ENCODE measurements at regions not wholly inside any gene's neighbourhood (a gene's known extent, or its start where the extent isn't known, plus 50 kb on each side); places are given as distances from the start of the nearest gene placed in this dataset.

- H3K4me3 ChIP-seq (ENCODE audit: severe bottlenecking) = no peak overlapping the region
- TF ChIP-seq CTCF (IDR thresholded peaks at IDR 0.05; ENCODE audit: poor library complexity, severe bottlenecking) = no peak
- H3K9me3 ChIP-seq (ENCODE audit: severe bottlenecking) = peaks cover under 1% of the 10 kb centered on the region
- no peak for DNase-seq (ENCODE audit: low spot score)
- no peak for ATAC-seq (ENCODE audit: low read depth)
- no peaks in the 10 kb centered on the region for H3K4me1 ChIP-seq (ENCODE audit: insufficient read depth, poor library complexity, severe bottlenecking)
- no peak overlapping the region for H3K27ac ChIP-seq (ENCODE audit: poor library complexity, severe bottlenecking)
- no peaks in the 10 kb centered on the region for H3K27me3 ChIP-seq (ENCODE audit: insufficient read depth, poor library complexity, severe bottlenecking)
- H3K36me3 ChIP-seq (ENCODE audit: low read depth) = no peaks in the 10 kb centered on the region
Measured at GRCh38 chr15:98063315-98063714, 102.8 kb downstream of the ARRDC4 start.

GRCh38 chr15:98063871-98064270, 103.4 kb downstream of the ARRDC4 start:
- DNase-seq (ENCODE audit: low spot score) = no peak
- no peak for TF ChIP-seq CTCF (IDR thresholded peaks at IDR 0.05; ENCODE audit: poor library complexity, severe bottlenecking)
- H3K4me1 ChIP-seq (ENCODE audit: insufficient read depth, poor library complexity, severe bottlenecking) = no peaks in the 10 kb centered on the region
- H3K4me3 ChIP-seq (ENCODE audit: severe bottlenecking) = no peak overlapping the region
- no peak for ATAC-seq (ENCODE audit: low read depth)
- no peaks in the 10 kb centered on the region for H3K36me3 ChIP-seq (ENCODE audit: low read depth)
- no peaks in the 10 kb centered on the region for H3K27me3 ChIP-seq (ENCODE audit: insufficient read depth, poor library complexity, severe bottlenecking)
- no peaks in the 10 kb centered on the region for H3K9me3 ChIP-seq (ENCODE audit: severe bottlenecking)
- no peak overlapping the region for H3K27ac ChIP-seq (ENCODE audit: poor library complexity, severe bottlenecking)

GRCh38 chr15:98067339-98067738, 106.8 kb downstream of the ARRDC4 start:
- DNase-seq (ENCODE audit: low spot score) (no peak), ATAC-seq (ENCODE audit: low read depth) (peak; percentile 53; the same call in 2 of the 3 replicates)
- no peaks in the 10 kb centered on the region for H3K4me1 ChIP-seq (ENCODE audit: insufficient read depth, poor library complexity, severe bottlenecking)
- no peaks in the 10 kb centered on the region for H3K27me3 ChIP-seq (ENCODE audit: insufficient read depth, poor library complexity, severe bottlenecking)
- no peak overlapping the region for H3K4me3 ChIP-seq (ENCODE audit: severe bottlenecking)
- H3K9me3 ChIP-seq (ENCODE audit: severe bottlenecking) = no peaks in the 10 kb centered on the region
- no peak overlapping the region for H3K27ac ChIP-seq (ENCODE audit: poor library complexity, severe bottlenecking)
- H3K36me3 ChIP-seq (ENCODE audit: low read depth) = no peaks in the 10 kb centered on the region
- no peak for TF ChIP-seq CTCF (IDR thresholded peaks at IDR 0.05; ENCODE audit: poor library complexity, severe bottlenecking)

GRCh38 chr15:98069256-98069655, 108.8 kb downstream of the ARRDC4 start:
- no peak overlapping the region for H3K27ac ChIP-seq (ENCODE audit: poor library complexity, severe bottlenecking)
- TF ChIP-seq CTCF (IDR thresholded peaks at IDR 0.05; ENCODE audit: poor library complexity, severe bottlenecking) = no peak
- no peaks in the 10 kb centered on the region for H3K36me3 ChIP-seq (ENCODE audit: low read depth)
- DNase-seq (ENCODE audit: low spot score) = no peak
- peak; percentile 51; the same call in 1 of the 3 replicates for ATAC-seq (ENCODE audit: low read depth)
- H3K27me3 ChIP-seq (ENCODE audit: insufficient read depth, poor library complexity, severe bottlenecking) = no peaks in the 10 kb centered on the region
- no peaks in the 10 kb centered on the region for H3K9me3 ChIP-seq (ENCODE audit: severe bottlenecking)
- no peaks in the 10 kb centered on the region for H3K4me1 ChIP-seq (ENCODE audit: insufficient read depth, poor library complexity, severe bottlenecking)
- H3K4me3 ChIP-seq (ENCODE audit: severe bottlenecking) = no peak overlapping the region

GRCh38 chr15:98070137-98070536, 109.6 kb downstream of the ARRDC4 start:
- TF ChIP-seq CTCF (IDR thresholded peaks at IDR 0.05; ENCODE audit: poor library complexity, severe bottlenecking) = no peak
- no peak for ATAC-seq (ENCODE audit: low read depth)

More at GRCh38 chr15:98070137-98070536, 109.6 kb downstream of the ARRDC4 start:
- no peaks in the 10 kb centered on the region for H3K9me3 ChIP-seq (ENCODE audit: severe bottlenecking)
- no peak for DNase-seq (ENCODE audit: low spot score)
- H3K27ac ChIP-seq (ENCODE audit: poor library complexity, severe bottlenecking) = no peak overlapping the region
- H3K4me3 ChIP-seq (ENCODE audit: severe bottlenecking) = no peak overlapping the region
- no peaks in the 10 kb centered on the region for H3K27me3 ChIP-seq (ENCODE audit: insufficient read depth, poor library complexity, severe bottlenecking)
- H3K4me1 ChIP-seq (ENCODE audit: insufficient read depth, poor library complexity, severe bottlenecking) = no peaks in the 10 kb centered on the region
- H3K36me3 ChIP-seq (ENCODE audit: low read depth) = no peaks in the 10 kb centered on the region
